ENCODE measurements at regions not wholly inside any gene's neighbourhood (a gene's known extent, or its start where the extent isn't known, plus 50 kb on each side); places are given as distances from the start of the nearest gene placed in this dataset.

DNA sequence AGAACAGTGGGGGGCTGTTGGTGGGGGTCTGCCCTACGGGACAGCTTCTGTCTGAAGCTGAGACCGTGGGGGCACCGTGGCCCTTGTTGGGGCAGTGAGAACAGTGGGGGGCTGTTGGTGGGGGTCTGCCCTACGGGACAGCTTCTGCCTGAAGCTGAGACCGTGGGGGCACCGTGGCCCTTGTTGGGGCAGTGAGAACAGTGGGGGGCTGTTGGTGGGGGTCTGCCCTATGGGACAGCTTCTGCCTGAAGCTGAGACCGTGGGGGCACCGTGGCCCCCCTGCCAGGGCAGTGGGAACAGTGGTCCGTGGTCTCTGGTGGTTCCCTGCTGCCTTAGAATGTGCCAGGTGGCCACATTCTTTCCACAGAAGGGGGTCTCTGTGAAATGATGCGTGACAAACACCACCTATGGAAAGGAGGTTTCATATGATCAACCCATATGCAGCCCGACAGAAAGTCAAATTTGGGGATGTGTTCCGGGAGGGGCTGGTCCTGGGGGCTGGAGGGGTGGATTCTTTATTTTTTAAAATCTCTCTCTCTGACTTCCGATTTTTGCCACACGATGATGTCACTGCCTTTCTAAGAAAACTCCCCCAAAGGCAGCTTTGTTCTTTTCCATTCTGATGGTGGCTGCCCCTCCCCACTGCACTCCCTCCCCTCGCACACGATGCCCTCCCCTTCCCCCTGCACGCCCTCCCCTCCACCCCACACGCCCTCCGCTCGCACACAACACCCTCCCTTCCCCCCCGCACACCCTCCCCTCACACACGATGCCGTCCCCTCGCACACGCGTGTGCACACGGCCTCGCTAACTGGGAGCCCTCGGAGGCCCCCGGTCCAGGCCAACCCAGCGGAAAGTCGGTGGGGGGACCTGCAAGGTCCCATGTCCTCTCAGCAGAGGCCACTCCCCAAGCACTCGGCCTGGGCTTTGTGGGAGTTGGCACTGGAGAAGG lies 1186.5 kb downstream of the BRD1 start:
- no peak overlapping the region for H3K4ac ChIP-seq (ENCODE audit: low read length)
- H3K18ac ChIP-seq (ENCODE audit: low read length), result peak overlapping the region; percentile 90
- no peak overlapping the region for H3K14ac ChIP-seq (ENCODE audit: low read length)
- no peak overlapping the region for H2BK120ac ChIP-seq (ENCODE audit: low read depth, low read length)
- peaks cover 38% of the 10 kb centered on the region for H3K79me1 ChIP-seq (ENCODE audit: low read depth, low read length)
- no peaks in the 10 kb centered on the region for H3K36me3 ChIP-seq (replicated peaks in 1 of 2; ENCODE audit: control insufficient read depth in 2 of 2, insufficient read depth in 2 of 2, low read length in 2 of 2)
- H2AK5ac ChIP-seq (ENCODE audit: low read depth, low read length), result peak overlapping the region; percentile 97
- WGBS, 2 donors (ENCODE audit: extremely low coverage in 2 of 2, insufficient read length in 2 of 2, insufficient replicate concordance in 1 of 2), result 100% methylated on average over 7 of the region's 33 CpGs; no CpG with 5 or more reads in 1 of the 2 donors
- H4K8ac ChIP-seq (ENCODE audit: low read depth, low read length), result no peak overlapping the region
- no peak overlapping the region for H3K23ac ChIP-seq (ENCODE audit: low read depth, low read length, poor library complexity)
- no peak overlapping the region for H3K27ac ChIP-seq (replicated peaks; ENCODE audit: low read length)
- H3K4me3 ChIP-seq (ENCODE audit: low read length in 2 of 2), result no peak overlapping the region
- peaks cover 0 to 3% of the 10 kb centered on the region in 2 donors for H3K4me1 ChIP-seq (ENCODE audit: control insufficient read depth in 2 of 2, insufficient read depth in 1 of 2, low read depth in 1 of 2, low read length in 2 of 2)
- no peak overlapping the region for H3K9ac ChIP-seq (ENCODE audit: low read depth, low read length, poor library complexity)
- no peaks in the 10 kb centered on the region for H3K27me3 ChIP-seq (ENCODE audit: control insufficient read depth in 3 of 3, insufficient read depth in 3 of 3, low read depth in 1 of 3, low read length in 3 of 3)
- H4K91ac ChIP-seq (ENCODE audit: low read depth, low read length, poor library complexity), result no peak overlapping the region
- no peak overlapping the region for H2BK5ac ChIP-seq (ENCODE audit: low read length)
- no peak for DNase-seq (ENCODE audit: low spot score)
- H3K9me3 ChIP-seq (replicated peaks in 1 of 2; ENCODE audit: control insufficient read depth in 2 of 2, insufficient read depth in 1 of 2, low read depth in 1 of 2, low read length in 2 of 2), result no peaks in the 10 kb centered on the region
- H3K4me2 ChIP-seq (ENCODE audit: insufficient read depth, low read length, poor library complexity, severe bottlenecking), result no peak overlapping the region
- no peak overlapping the region for H2AFZ ChIP-seq (ENCODE audit: low read length)
- peak overlapping the region; percentile 81 for H2BK15ac ChIP-seq (ENCODE audit: low read length)
- H2BK12ac ChIP-seq (ENCODE audit: low read length), result no peak overlapping the region

DNA sequence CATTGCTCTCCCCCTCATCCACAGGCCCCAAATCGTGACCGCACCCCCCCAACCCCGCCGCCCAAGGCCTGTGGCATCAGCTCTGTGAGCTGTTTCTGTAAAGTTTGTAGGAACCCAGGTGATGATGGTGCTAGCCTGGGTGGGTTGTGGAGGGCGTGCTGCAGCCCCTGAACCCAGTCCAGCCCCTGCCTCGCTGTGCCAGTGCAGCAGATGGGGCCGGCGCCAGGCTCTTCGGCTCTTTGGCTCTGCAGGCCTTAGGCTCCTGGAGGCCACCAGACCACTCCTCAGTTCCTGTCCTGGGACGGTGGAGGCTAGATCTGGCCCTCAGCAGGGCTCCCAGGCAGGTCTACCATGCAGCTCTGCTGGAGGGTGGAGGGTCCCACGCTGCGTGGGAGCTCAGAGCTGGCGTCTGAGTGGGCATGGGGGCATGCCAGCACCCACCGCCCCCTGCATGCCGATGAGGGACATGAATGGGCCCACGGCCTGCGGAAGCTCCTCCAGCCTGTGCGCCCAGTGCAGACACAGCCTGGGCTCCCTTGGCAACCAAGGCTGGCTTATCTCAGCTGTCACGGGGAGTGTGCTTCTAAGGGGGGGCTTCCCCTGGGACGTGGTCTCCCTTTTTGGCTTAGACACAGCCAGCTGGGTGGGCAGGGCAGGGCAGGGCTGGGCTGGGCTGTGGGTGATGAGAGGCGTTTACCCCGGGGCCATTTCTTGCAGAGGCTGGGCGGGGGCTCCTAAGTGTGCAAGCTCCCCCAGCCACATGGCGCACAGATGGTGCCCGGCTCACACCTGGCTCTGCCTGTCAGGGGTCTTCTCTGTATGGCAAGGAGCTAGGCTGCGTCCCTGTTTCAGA lies 1187.6 kb downstream of the BRD1 start:
- Histone ChIP-seq H3K79me1 (ENCODE audit: low read depth, low read length) (peaks cover 36% of the 10 kb centered on the region), H3K9me3 (replicated peaks in 1 of 2; ENCODE audit: control insufficient read depth in 2 of 2, insufficient read depth in 1 of 2, low read depth in 1 of 2, low read length in 2 of 2) (no peaks in the 10 kb centered on the region), H3K27ac (replicated peaks; ENCODE audit: low read length) (no peak overlapping the region), H3K14ac (ENCODE audit: low read length) (peak overlapping the region; percentile 98), H4K91ac (ENCODE audit: low read depth, low read length, poor library complexity) (no peak overlapping the region), H2BK5ac (ENCODE audit: low read length) (peak overlapping the region; percentile 39), H2BK15ac (ENCODE audit: low read length) (peak overlapping the region; percentile 64), H3K4me1 (ENCODE audit: control insufficient read depth in 2 of 2, insufficient read depth in 1 of 2, low read depth in 1 of 2, low read length in 2 of 2) (peaks cover 0 to 9% of the 10 kb centered on the region in 2 donors), H3K9ac (ENCODE audit: low read depth, low read length, poor library complexity) (peak overlapping the region; percentile 12), H4K8ac (ENCODE audit: low read depth, low read length) (peak overlapping the region; percentile 93), H3K27me3 (ENCODE audit: control insufficient read depth in 3 of 3, insufficient read depth in 3 of 3, low read depth in 1 of 3, low read length in 3 of 3) (no peaks in the 10 kb centered on the region), H2BK120ac (ENCODE audit: low read depth, low read length) (no peak overlapping the region), H2BK12ac (ENCODE audit: low read length) (peak overlapping the region; percentile 73), H3K4me3 (ENCODE audit: low read length in 2 of 2) (no peak overlapping the region), H3K23ac (ENCODE audit: low read depth, low read length, poor library complexity) (peak overlapping the region; percentile 89), H3K4me2 (ENCODE audit: insufficient read depth, low read length, poor library complexity, severe bottlenecking) (no peak overlapping the region), H2AFZ (ENCODE audit: low read length) (no peak overlapping the region), H2AK5ac (ENCODE audit: low read depth, low read length) (peak overlapping the region; percentile 88), H3K4ac (ENCODE audit: low read length) (no peak overlapping the region), H3K18ac (ENCODE audit: low read length) (peak overlapping the region; percentile 94), H3K36me3 (replicated peaks in 1 of 2; ENCODE audit: control insufficient read depth in 2 of 2, insufficient read depth in 2 of 2, low read length in 2 of 2) (no peaks in the 10 kb centered on the region)
- no peak for DNase-seq (ENCODE audit: low spot score)
- no CpG with 5 or more reads among the region's 26 CpGs for WGBS, 2 donors (ENCODE audit: extremely low coverage in 2 of 2, insufficient read length in 2 of 2, insufficient replicate concordance in 1 of 2)

DNA sequence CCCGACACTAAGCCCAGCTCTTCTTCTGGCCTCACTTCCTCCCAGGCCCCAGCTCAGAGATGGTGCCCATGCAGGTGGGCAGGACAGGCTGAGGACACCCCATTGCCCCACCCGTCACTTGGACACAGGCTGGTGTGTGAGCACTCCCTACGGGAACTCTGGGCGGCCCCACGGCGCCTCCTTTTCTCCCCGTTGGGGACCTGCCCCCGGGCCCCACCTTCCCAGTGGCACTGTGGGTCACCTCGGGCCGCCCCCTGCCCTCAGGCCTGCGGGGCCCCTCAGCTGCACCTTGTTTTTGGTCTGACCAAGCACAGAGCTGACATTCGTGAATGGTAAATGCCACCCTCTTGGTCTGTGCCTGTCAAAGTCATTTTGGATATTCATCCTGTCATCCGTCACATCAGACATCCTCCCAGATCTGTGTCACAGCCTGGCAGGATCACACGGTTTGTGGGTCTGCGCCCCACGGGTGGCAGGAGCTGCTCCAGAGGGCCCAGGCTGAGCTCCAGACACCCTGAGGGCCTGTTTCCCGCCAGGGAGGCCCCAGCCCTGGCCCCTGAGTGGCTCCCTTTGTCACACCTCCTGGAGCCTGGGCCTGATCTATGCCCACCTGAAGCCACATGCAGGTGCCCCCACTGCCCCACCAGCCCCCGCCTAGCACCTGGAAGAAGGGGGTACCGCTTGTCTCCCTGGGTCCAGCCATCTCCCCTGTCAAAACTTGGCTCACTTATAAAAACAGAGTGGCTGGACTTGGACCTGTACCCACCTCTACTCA lies 1188.5 kb downstream of the BRD1 start:
- Histone ChIP-seq H2AFZ (ENCODE audit: low read length) (no peak overlapping the region), H3K27me3 (ENCODE audit: control insufficient read depth in 3 of 3, insufficient read depth in 3 of 3, low read depth in 1 of 3, low read length in 3 of 3) (no peaks in the 10 kb centered on the region), H2BK12ac (ENCODE audit: low read length) (no peak overlapping the region), H3K9me3 (replicated peaks in 1 of 2; ENCODE audit: control insufficient read depth in 2 of 2, insufficient read depth in 1 of 2, low read depth in 1 of 2, low read length in 2 of 2) (no peaks in the 10 kb centered on the region), H3K4ac (ENCODE audit: low read length) (no peak overlapping the region), H3K27ac (replicated peaks; ENCODE audit: low read length) (no peak overlapping the region), H3K4me1 (ENCODE audit: control insufficient read depth in 2 of 2, insufficient read depth in 1 of 2, low read depth in 1 of 2, low read length in 2 of 2) (peaks cover 0 to 11% of the 10 kb centered on the region in 2 donors), H3K23ac (ENCODE audit: low read depth, low read length, poor library complexity) (no peak overlapping the region), H2BK5ac (ENCODE audit: low read length) (no peak overlapping the region), H2BK15ac (ENCODE audit: low read length) (no peak overlapping the region), H3K18ac (ENCODE audit: low read length) (no peak overlapping the region), H4K91ac (ENCODE audit: low read depth, low read length, poor library complexity) (no peak overlapping the region), H3K4me2 (ENCODE audit: insufficient read depth, low read length, poor library complexity, severe bottlenecking) (no peak overlapping the region), H3K36me3 (replicated peaks in 1 of 2; ENCODE audit: control insufficient read depth in 2 of 2, insufficient read depth in 2 of 2, low read length in 2 of 2) (no peaks in the 10 kb centered on the region), H3K79me1 (ENCODE audit: low read depth, low read length) (peaks cover 35% of the 10 kb centered on the region), H4K8ac (ENCODE audit: low read depth, low read length) (no peak overlapping the region), H2AK5ac (ENCODE audit: low read depth, low read length) (peak overlapping the region; percentile 88), H3K9ac (ENCODE audit: low read depth, low read length, poor library complexity) (no peak overlapping the region), H2BK120ac (ENCODE audit: low read depth, low read length) (no peak overlapping the region), H3K4me3 (ENCODE audit: low read length in 2 of 2) (no peak overlapping the region), H3K14ac (ENCODE audit: low read length) (no peak overlapping the region)
- DNase-seq (ENCODE audit: low spot score), result no peak
- WGBS, 2 donors (ENCODE audit: extremely low coverage in 2 of 2, insufficient read length in 2 of 2, insufficient replicate concordance in 1 of 2), result no CpG with 5 or more reads among the region's 19 CpGs
